Skeletal muscle satellite cell (primary cell): ENCODE measurements at regions not wholly inside any gene's neighbourhood (a gene's known extent, or its start where the extent isn't known, plus 50 kb on each side); places are given as distances from the start of the nearest gene placed in this dataset.

Experiments used
- H3K27me3 ChIP-seq: 2 replicates; pipeline ENCODE4 v1.7.0; 2013; ENCODE audit warnings: low read length; ENCODE audit not compliant: control insufficient read depth, insufficient read depth
- H3K36me3 ChIP-seq: 2 replicates; pipeline ENCODE4 v1.7.0; 2013; ENCODE audit warnings: mild to moderate bottlenecking, control low read depth, low read length; ENCODE audit not compliant: insufficient read depth
- H3K4me1 ChIP-seq: 2 replicates; pipeline ENCODE4 v1.7.0; 2013; ENCODE audit warnings: low read length; ENCODE audit not compliant: control insufficient read depth, insufficient read depth
- H3K4me2 ChIP-seq: 2 replicates; pipeline ENCODE4 v1.7.0; 2013; ENCODE audit warnings: mild to moderate bottlenecking, low read length
- H3K4me3 ChIP-seq: 2 replicates; pipeline ENCODE4 v1.7.0; 2013; ENCODE audit warnings: low read length
- H3K9ac ChIP-seq: 2 replicates; pipeline ENCODE4 v1.7.0; 2013; ENCODE audit warnings: mild to moderate bottlenecking, low read depth, low read length, moderate library complexity
- H3K9me3 ChIP-seq: replicated peaks from 2 replicates; pipeline ENCODE4 v1.7.0; 2013; ENCODE audit warnings: mild to moderate bottlenecking, control low read depth, low read length

- H3K4me1 ChIP-seq: no peaks in the 10 kb centered on the region
- no peak overlapping the region for H3K4me2 ChIP-seq
- no peaks in the 10 kb centered on the region for H3K36me3 ChIP-seq
- no peak overlapping the region for H3K4me3 ChIP-seq
- H3K9ac ChIP-seq: no peak overlapping the region
- peaks cover 11% of the 10 kb centered on the region for H3K9me3 ChIP-seq
- no peaks in the 10 kb centered on the region for H3K27me3 ChIP-seq
These were observed 1570.6 kb upstream of the GOT2 start for GRCh38 chr16:60304720-60305119.

DNA sequence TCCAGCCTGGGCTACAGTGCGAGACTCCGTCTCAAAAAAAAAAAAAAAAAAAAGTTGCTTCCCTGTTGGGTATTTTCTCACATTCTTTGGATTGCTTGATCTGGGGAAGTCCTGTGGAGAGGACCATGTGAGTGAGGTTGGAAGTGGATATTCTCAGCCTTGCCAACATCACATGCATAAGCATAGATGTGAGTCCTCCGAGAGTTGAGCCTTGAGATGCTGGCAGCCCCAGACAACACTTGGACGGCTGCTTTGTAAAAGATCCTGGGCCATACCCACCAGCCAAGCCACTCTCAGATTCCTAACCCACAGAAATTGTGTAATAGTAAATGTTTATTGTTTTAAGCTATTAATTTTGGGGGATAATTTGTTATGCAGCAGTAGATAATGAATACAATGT is 1570.0 kb upstream of the GOT2 start:
- H3K4me1 ChIP-seq: no peaks in the 10 kb centered on the region

GRCh38 chr16:60302676-60303075 is 1568.6 kb upstream of the GOT2 start:
- no peaks in the 10 kb centered on the region for H3K36me3 ChIP-seq
- peaks cover 7% of the 10 kb centered on the region for H3K9me3 ChIP-seq
- no peaks in the 10 kb centered on the region for H3K27me3 ChIP-seq
- no peak overlapping the region for H3K9ac ChIP-seq
- no peak overlapping the region for H3K4me2 ChIP-seq
- no peak overlapping the region for H3K4me3 ChIP-seq
- no peaks in the 10 kb centered on the region for H3K4me1 ChIP-seq

More for the DNA sequence above, 1570.0 kb upstream of the GOT2 start:
- Histone ChIP-seq H3K9me3 (peaks cover 11% of the 10 kb centered on the region), H3K4me3 (no peak overlapping the region), H3K36me3 (no peaks in the 10 kb centered on the region), H3K27me3 (no peaks in the 10 kb centered on the region), H3K9ac (no peak overlapping the region), H3K4me2 (no peak overlapping the region)

GRCh38 chr16:60302261-60302660 is 1568.1 kb upstream of the GOT2 start:
- H3K4me1 ChIP-seq: no peaks in the 10 kb centered on the region
- no peak overlapping the region for H3K9ac ChIP-seq
- H3K4me3 ChIP-seq: no peak overlapping the region
- peaks cover 7% of the 10 kb centered on the region for H3K9me3 ChIP-seq
- H3K4me2 ChIP-seq: no peak overlapping the region
- no peaks in the 10 kb centered on the region for H3K27me3 ChIP-seq
- H3K36me3 ChIP-seq: no peaks in the 10 kb centered on the region

DNA sequence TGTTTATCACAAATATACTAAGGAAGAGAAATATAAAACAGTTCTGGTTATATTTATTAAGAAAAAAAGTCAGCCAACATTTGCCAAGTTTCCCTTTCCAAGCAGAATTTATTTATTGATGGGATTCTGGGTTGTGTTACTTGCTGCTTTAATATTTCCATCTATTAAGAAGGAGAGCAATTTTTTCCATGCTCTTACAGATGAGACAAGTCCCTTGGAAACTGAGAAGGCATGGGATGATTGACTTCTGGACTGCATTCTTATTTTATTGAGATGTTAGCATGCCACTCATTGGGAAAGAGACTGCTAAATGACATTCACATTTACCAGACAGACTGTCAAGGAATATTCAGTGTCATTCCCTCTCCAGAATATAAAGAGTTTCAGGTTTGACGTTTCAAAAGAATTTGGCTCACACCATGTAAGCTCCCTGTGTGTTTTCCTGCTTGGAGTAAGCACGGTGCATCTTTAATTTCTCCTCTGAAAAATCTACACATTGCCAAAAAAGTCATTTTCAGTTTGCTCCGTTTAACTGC is 1565.2 kb upstream of the GOT2 start:
- H3K36me3 ChIP-seq: no peaks in the 10 kb centered on the region
- no peak overlapping the region for H3K9ac ChIP-seq

GRCh38 chr16:60295451-60295850 is 1561.3 kb upstream of the GOT2 start:
- Histone ChIP-seq H3K36me3 (no peaks in the 10 kb centered on the region), H3K4me1 (no peaks in the 10 kb centered on the region), H3K4me3 (no peak overlapping the region), H3K4me2 (no peak overlapping the region), H3K9me3 (no peaks in the 10 kb centered on the region), H3K27me3 (no peaks in the 10 kb centered on the region), H3K9ac (no peak overlapping the region)

More for the DNA sequence above, 1565.2 kb upstream of the GOT2 start:
- H3K4me2 ChIP-seq: no peak overlapping the region
- H3K4me3 ChIP-seq: no peak overlapping the region
- H3K9me3 ChIP-seq: peaks cover 7% of the 10 kb centered on the region
- H3K27me3 ChIP-seq: no peaks in the 10 kb centered on the region
- no peaks in the 10 kb centered on the region for H3K4me1 ChIP-seq

DNA sequence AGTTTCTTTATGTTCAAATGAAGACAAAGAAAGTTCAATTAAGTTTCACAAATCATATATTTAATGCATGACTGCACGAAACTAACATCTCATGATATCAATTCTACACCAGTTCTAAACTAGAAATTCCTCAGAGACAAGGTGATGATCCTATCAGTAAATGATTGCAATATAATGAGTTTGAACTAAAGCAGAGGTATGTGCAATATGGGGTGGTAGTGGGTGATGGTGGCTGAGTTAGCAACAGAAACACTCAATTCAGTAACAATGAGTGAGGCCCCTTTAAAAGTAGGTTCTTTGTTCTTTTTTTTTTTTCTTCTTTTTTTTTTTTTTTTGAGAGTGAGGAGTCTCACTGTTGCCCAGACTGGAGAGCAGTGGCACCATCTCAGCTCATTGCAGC is 1551.7 kb upstream of the GOT2 start:
- Histone ChIP-seq H3K9ac (no peak overlapping the region), H3K4me2 (no peak overlapping the region), H3K9me3 (no peaks in the 10 kb centered on the region), H3K27me3 (no peaks in the 10 kb centered on the region), H3K36me3 (no peaks in the 10 kb centered on the region), H3K4me1 (no peaks in the 10 kb centered on the region), H3K4me3 (no peak overlapping the region)

DNA sequence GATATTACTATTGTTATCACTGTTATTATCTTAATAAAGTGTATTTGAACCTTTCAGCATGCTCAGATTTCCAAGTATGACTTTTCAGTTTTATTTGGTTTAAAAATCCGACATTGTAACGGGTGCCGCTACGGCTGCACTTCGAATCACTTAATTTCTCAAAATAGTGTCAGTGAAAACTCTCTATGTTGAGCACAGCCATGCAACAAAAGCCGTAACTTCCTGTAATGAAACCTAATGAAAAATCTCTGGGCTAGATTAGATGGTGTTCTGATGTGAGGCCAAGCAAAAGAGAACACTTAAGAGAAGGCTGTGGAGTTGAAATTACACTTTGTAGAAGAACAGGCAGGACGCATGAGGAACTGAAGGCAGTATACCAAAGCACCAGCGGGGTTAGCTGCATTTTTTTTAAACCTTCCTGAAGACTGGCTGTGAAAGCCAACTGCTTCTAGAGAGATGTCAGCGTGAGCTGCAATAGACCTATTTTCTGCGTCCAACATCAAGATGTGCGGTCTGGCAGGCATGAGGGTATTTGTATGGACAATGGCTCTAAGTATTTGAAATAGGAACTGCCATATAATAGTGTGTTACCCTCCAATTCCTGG is 1545.0 kb upstream of the GOT2 start:
- Histone ChIP-seq H3K27me3 (no peaks in the 10 kb centered on the region), H3K4me2 (no peak overlapping the region), H3K9ac (no peak overlapping the region), H3K4me1 (no peaks in the 10 kb centered on the region), H3K9me3 (no peaks in the 10 kb centered on the region), H3K4me3 (no peak overlapping the region), H3K36me3 (no peaks in the 10 kb centered on the region)

DNA sequence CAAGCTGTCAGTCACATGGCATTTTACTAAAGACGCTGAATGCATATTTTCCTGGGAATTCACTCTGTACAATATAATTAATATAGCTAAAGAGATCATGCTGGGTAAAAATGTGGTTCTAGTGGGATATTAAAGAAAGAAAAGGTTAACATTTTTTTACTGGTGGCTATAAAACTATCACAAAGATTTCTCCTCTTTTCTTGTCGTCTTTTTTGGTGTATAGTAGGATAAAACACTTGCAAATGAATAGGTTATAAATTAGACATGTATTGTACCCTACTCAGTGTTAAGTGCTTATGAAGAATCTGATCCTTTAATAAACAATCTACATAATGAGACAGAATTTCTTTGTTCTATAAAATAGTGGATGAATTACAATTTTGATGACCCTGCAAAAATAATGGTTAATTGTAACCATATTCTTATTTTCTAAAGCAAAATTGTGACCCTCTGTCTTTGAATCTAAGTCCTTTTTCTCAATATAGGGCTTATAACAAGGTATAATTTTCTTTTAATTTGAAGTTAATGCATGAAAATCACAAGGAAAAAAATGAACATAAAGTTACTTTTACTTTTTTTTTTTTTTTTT is 1540.4 kb upstream of the GOT2 start:
- H3K4me2 ChIP-seq: no peak overlapping the region
- H3K4me3 ChIP-seq: no peak overlapping the region
- H3K4me1 ChIP-seq: no peaks in the 10 kb centered on the region
- H3K9me3 ChIP-seq: peaks cover 2% of the 10 kb centered on the region
- H3K27me3 ChIP-seq: no peaks in the 10 kb centered on the region
- no peak overlapping the region for H3K9ac ChIP-seq
- no peaks in the 10 kb centered on the region for H3K36me3 ChIP-seq

DNA sequence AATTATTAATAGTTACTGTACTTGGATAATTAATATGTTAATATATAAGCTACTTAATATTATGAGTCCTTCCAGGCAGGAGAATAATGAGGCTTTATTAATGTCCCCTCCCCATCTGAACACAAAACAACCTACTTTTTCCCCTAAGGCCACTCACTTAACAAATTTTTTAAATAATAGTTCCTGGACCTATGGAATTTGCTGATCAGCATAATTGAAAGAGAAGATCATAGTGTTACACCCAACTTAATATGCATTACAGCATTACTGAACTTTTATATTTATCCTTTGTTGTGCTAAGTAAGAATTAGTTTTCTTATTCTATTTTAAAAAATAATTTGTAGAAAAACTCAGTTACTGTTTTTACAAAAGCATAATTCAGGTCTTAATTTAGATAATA is 1537.7 kb upstream of the GOT2 start:
- Histone ChIP-seq H3K36me3 (no peaks in the 10 kb centered on the region), H3K9me3 (peaks cover 2% of the 10 kb centered on the region), H3K27me3 (no peaks in the 10 kb centered on the region), H3K4me2 (no peak overlapping the region), H3K9ac (no peak overlapping the region), H3K4me1 (no peaks in the 10 kb centered on the region), H3K4me3 (no peak overlapping the region)

DNA sequence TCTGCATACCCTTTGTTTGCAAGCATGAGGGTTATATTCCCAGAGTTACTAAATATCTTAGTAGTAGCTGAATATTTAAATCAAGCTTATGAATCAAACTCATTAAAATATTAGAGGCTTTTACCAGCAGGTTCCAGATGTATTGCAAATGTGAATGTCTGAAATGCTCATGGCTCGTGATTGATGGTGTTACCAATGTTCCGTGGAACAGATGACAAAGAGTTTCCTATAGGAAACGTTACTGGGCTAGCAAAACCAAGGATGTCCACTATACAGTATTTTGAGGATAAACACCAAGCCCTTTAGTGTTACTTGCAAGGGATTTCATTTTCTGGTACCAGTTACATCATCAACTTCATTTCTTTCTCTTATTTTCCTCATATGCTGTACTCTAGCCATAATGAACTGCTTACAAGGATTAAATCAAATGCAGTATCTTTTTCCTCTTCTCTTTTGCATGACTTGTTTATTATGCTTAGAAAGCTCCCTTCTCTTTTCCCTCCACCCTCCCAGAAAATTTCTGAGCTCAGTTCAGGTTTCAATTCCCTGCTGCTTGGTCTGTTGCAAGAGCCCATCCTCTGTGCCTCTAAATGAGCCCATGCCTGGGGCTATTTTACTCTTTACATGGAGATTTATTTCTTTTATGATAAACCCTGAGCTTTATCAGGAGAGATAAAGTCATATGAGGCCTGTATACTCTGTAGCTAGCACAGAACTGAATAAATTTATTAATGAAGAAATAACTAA is 1537.1 kb upstream of the GOT2 start:
- H3K4me2 ChIP-seq: no peak overlapping the region
- H3K9me3 ChIP-seq: peaks cover 2% of the 10 kb centered on the region
- H3K4me1 ChIP-seq: no peaks in the 10 kb centered on the region
- no peaks in the 10 kb centered on the region for H3K27me3 ChIP-seq
- H3K36me3 ChIP-seq: no peaks in the 10 kb centered on the region
- H3K9ac ChIP-seq: no peak overlapping the region
- no peak overlapping the region for H3K4me3 ChIP-seq
